ENCODE measurements at regions not wholly inside any gene's neighbourhood (a gene's known extent, or its start where the extent isn't known, plus 50 kb on each side); places are given as distances from the start of the nearest gene placed in this dataset.
"Not testable (repeated sequence)": the region's sequence is repeated elsewhere in the genome, so short reads cannot be mapped to it uniquely, and the experiment has no call there.

DNA sequence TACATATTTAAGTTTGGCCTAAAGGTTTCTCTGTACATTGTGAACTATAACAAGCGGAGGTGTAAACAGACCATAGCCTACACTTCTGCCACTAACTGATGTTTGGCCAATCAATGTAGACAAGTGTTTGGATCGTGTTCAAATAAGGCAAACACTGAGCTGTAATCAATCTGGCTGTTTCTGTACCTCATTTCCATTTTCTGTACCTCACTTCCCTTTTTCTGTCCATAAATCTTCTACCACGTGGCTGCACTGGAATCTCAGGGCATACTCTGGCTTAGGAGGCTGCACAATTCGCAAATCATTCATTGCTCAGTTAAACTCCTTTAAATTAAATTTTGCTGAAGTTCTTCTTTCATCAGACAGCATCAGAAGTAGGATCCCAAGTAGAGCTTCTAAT is 140.9 kb downstream of the SLC25A46 start:
- TF ChIP-seq, protein P1, sequence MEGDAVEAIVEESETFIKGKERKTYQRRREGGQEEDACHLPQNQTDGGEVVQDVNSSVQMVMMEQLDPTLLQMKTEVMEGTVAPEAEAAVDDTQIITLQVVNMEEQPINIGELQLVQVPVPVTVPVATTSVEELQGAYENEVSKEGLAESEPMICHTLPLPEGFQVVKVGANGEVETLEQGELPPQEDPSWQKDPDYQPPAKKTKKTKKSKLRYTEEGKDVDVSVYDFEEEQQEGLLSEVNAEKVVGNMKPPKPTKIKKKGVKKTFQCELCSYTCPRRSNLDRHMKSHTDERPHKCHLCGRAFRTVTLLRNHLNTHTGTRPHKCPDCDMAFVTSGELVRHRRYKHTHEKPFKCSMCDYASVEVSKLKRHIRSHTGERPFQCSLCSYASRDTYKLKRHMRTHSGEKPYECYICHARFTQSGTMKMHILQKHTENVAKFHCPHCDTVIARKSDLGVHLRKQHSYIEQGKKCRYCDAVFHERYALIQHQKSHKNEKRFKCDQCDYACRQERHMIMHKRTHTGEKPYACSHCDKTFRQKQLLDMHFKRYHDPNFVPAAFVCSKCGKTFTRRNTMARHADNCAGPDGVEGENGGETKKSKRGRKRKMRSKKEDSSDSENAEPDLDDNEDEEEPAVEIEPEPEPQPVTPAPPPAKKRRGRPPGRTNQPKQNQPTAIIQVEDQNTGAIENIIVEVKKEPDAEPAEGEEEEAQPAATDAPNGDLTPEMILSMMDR (IDR thresholded peaks at IDR 0.05), result no peak
- ATAC-seq (ENCODE audit: low FRiP score) (no peak), DNase-seq (ENCODE audit: low spot score) (no peak)

DNA sequence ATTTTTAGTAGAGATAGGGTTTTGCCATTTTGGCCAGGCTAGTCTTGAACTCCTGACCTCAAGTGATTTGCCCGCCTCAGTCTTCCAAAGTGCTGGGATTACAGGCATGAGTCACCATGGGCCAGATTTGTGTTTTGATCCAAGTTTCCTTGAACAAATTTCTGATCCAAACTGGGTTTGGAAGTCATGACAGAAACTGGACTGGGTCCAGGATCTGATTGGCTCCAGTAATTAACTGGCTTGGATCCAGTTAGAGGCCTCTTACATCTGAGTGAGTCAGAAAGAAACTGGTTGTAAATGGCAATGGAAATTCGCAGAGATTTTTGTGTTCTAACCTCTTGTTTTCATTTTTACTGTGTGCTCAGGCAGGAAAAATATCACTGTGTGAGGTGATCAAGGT is 141.6 kb downstream of the SLC25A46 start:
- peak; percentile 61 for ATAC-seq (ENCODE audit: low FRiP score)
- no peak for DNase-seq (ENCODE audit: low spot score)
- TF ChIP-seq, protein P1 (IDR thresholded peaks at IDR 0.05), result no peak

DNA sequence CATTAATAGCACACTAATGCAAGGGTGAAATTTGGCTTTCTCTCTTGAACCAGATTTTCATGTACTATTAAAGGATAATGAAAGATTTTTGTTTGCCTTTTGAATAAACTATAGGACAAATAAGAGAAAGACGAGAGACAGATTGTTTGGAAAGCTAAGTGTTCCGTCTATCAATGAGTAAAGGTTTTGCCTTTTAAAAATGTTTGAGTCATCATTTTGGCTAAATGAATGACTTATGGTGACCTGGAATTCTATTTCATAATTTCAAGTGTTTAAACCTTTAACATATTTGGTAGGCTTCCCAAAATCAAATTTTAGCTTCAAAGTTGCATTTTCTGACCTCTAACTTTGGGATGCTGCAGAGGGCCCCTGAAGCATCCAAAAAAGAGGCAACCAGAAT is 145.2 kb downstream of the SLC25A46 start:
- ATAC-seq (ENCODE audit: low FRiP score) (no peak), DNase-seq (ENCODE audit: low spot score) (no peak)
- TF ChIP-seq, protein P1 (IDR thresholded peaks at IDR 0.05), result no peak

DNA sequence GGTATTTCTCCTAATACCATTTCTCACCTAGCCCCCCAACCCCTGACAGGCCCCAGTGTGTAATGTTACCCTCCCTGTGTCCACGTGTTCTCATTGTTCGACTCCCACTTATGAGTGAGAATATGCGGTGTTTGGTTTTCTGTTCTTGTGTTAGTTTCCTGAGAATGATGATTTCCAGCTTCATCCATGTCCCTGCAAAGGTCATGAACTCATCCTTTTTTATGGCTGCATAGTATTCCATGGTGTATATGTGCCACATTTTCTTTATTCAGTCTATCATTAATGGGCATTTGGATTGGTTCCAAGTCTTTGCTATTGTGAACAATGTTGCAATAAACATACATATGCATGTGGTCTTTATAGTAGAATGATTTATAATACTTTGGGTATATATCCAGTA is 148.4 kb downstream of the SLC25A46 start:
- not testable (repeated sequence) for ATAC-seq (ENCODE audit: low FRiP score); DNase-seq (ENCODE audit: low spot score)

DNA sequence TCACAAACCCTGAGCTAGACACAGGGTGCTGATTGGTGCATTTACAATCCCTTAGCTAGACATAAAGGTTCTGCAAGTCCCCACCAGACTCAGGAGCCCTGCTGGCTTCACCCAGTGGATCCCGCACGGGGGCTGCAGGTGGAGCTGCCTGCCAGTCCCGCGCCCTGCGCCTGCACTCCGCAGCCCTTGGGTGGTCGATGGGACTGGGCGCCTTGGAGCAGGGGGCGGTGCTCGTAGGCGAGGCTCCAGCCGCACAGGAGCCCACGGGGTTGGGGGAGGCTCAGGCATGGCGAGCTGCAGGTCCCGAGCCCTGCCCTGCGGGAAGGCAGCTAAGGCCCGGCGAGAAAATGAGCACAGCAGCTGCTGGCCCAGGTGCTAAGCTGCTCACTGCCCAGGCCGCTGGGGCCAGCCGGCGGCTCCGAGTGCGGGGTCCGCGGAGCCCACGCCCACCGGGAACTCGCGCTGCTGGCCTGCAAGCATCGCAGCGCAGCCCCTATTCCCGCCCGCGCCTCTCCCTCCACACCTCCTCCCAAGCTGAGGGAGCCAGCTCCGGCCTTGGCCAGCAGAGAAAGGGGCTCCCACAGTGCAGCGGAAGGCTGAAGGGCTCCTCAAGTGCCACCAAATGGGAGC is 155.2 kb downstream of the SLC25A46 start:
- ATAC-seq (ENCODE audit: low FRiP score); DNase-seq (ENCODE audit: low spot score): not testable (repeated sequence)

DNA sequence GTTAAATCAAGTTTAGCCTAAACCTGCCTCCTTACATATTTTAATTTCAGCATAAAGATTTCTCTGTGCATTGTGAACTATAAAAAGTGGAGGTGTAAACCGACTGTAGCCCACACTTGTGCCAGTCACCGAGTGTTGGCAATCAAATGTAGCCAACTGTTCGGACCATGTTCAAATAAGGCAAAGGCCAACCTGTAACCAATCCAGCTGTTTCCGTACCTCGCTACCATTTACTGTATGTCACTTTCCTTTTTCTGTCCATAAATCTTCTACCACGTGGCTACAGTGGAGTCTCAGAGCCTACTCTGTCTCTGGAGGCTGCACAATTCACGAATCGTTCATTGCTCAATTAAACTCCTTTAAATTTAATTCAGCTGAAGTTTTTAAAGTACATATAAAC is 156.0 kb downstream of the SLC25A46 start:
- DNase-seq (ENCODE audit: low spot score) (no peak), ATAC-seq (ENCODE audit: low FRiP score) (no peak)
- TF ChIP-seq, protein P1 (IDR thresholded peaks at IDR 0.05), result no peak

DNA sequence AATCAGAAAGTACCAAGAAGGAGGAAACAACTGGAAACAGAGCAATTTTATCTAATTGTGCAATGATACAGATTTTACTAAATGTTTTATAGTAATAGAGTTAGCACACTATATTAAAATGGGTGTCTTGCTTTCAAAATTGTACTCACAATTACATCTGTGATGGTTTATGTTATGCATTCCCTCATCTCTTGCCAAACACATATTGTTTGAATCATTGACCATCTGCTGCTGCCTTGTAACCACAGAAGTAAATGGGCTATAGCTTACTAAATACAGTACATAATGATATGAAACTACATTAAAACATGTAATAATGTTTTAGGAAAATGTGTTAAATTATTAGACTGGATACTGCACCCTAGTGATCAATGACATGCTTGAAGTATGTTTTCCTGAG is 158.1 kb downstream of the SLC25A46 start:
- TF ChIP-seq, protein P1 (IDR thresholded peaks at IDR 0.05), result no peak
- ATAC-seq (ENCODE audit: low FRiP score), result no peak
- DNase-seq (ENCODE audit: low spot score), result no peak

DNA sequence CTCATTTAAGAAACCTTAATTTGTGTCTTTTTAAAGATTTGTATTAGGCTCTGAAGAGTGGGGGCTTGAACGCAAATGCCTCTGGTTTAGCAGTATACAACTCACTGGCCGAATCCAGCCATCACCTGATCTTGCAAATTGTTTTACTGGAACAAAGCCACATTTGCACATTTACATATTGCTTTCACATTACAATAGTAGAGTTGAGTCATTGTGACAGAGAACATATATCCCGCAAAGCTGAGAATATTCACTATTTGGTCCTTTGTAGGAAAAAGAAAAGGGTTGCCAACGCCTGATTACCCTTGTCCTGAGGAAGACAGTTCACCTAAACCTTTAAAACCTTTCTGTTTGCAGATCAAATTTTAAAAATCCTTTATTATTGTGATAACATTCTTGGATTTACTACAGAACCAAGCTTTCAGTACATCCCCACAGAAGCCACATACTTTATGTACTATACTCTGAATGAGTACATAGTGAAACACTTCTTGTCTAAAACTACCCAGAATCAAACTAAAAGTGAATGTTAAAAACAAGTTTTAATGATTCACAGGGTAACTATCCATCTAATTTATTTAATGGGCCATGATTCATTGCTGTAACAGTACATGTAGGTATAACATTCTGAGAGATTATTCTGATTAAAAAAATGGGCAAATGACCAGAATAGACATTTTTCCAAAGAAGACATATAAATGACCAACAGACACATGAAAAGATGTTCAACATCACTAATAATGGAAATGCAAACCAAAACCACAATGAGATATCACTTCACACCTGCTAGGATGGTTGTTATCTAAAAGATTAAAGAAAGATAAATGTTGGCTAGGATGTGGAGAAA is 161.0 kb downstream of the SLC25A46 start:
- TF ChIP-seq, protein P1 (IDR thresholded peaks at IDR 0.05), result no peak
- ATAC-seq (ENCODE audit: low FRiP score) (no peak), DNase-seq (ENCODE audit: low spot score) (no peak)

All from omental fat pad (tissue), 3 donors.